A673 (cell line): ENCODE measurements at regions not wholly inside any gene's neighbourhood (a gene's known extent, or its start where the extent isn't known, plus 50 kb on each side); places are given as distances from the start of the nearest gene placed in this dataset.

Experiments
- BruUV-seq: library from RNA; stranded (reverse); fragments of 400-500 nt; replicated peaks from 2 replicates; lab custom pipeline; 2021; lab: Mats Ljungman, UMichigan
- CTCF ChIA-PET: fragments of 300-600 bp; sonication (Branson Sonifier 250); formaldehyde crosslinking; loops from one replicate; lab custom pipeline; 2022; ENCODE audit warnings: antibody characterized with exemption; lab: Charles Lee
- POLR2A ChIA-PET: fragments of 300-600 bp; sonication (Branson Sonifier 250); formaldehyde crosslinking; loops from one replicate; lab custom pipeline; 2022; ENCODE audit warnings: antibody characterized with exemption; ENCODE audit not compliant: low non-redundant PET; lab: Charles Lee
- DNase-seq: peaks from one replicate; pipeline ENCODE4 v3.0.0-alpha.2; 2015; ENCODE audit warnings: low spot score
- H3K27ac ChIP-seq: fragments of 200-600 bp; sonication (generic); 2 replicates; pipeline ENCODE4 v1.5.1; 2016; ENCODE audit warnings: mixed run types, low read depth, mild to moderate bottlenecking, mixed read lengths, antibody characterized with exemption, low read length; ENCODE audit not compliant: poor library complexity, severe bottlenecking
- H3K27me3 ChIP-seq: fragments of 200-600 bp; sonication (generic); replicated peaks from 2 replicates; pipeline ENCODE4 v1.6.1; 2017; ENCODE audit warnings: mixed run types, low read depth, mild to moderate bottlenecking, mixed read lengths, antibody characterized with exemption, low read length; ENCODE audit not compliant: insufficient read depth, poor library complexity
- H3K36me3 ChIP-seq: fragments of 200-600 bp; sonication (generic); 2 replicates; pipeline ENCODE4 v1.6.1; 2016; ENCODE audit warnings: mixed run types, mild to moderate bottlenecking, mixed read lengths, antibody characterized with exemption, low read length; ENCODE audit not compliant: insufficient read depth, poor library complexity, severe bottlenecking
- H3K4me1 ChIP-seq: fragments of 200-600 bp; sonication (generic); 2 replicates; pipeline ENCODE4 v1.6.1; 2017; ENCODE audit warnings: mixed run types, mild to moderate bottlenecking, mixed read lengths, antibody characterized with exemption, low read length; ENCODE audit not compliant: insufficient read depth, poor library complexity, severe bottlenecking
- H3K4me3 ChIP-seq: fragments of 200-600 bp; sonication (generic); 2 replicates; pipeline ENCODE4 v1.5.1; 2016; ENCODE audit warnings: low read depth, mixed run types, mild to moderate bottlenecking, mixed read lengths, low read length; ENCODE audit not compliant: poor library complexity, severe bottlenecking
- H3K9me3 ChIP-seq: fragments of 200-600 bp; sonication (generic); 2 replicates; pipeline ENCODE4 v1.6.1; 2016; ENCODE audit warnings: mixed run types, low read depth, mild to moderate bottlenecking, mixed read lengths, antibody characterized with exemption, low read length; ENCODE audit not compliant: poor library complexity, severe bottlenecking
- CTCF ChIP-seq: fragments of 300-800, 200-600 bp; sonication (generic); conservative IDR thresholded peaks from 2 replicates; pipeline ENCODE4 v1.5.1; 2017; ENCODE audit warnings: low read depth, mild to moderate bottlenecking, antibody characterized with exemption, low read length, moderate library complexity, mixed read lengths
- EZH2 ChIP-seq: fragments of 200-600 bp; sonication (generic); IDR thresholded peaks from 2 replicates; pipeline ENCODE4 v1.6.1; 2017; ENCODE audit warnings: borderline replicate concordance, low read depth, mild to moderate bottlenecking, mixed read lengths, antibody characterized with exemption, low read length; ENCODE audit not compliant: poor library complexity, severe bottlenecking
- intact Hi-C: fragments of 100-400 bp; cut with micrococcal nuclease; formaldehyde crosslinking; loops from one replicate; pipeline ENCODE4 v1.10.0; 2022; ENCODE audit not compliant: unreplicated experiment

DNA sequence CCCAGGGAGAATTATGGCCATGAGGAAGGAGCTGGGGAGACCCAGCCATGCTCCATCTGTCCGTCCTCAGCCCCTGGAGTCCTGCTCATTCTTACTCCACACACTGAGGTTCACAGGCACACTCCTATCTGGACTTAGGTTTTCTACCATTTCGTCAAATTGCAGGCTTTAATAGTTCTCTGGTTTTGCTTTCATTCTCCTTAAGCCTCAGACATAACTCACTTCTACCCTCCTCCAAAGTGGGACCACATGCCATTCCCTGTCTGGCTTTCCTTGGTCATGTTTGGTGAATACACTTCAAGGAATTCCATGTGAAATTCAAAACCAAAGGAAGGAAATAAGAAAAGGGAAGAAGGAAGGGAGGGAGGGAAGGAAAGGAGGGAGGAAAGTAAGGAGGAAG is 115.7 kb downstream of the CMPK2 start:
- no peak overlapping the region for H3K27ac ChIP-seq
- no peaks in the 10 kb centered on the region for H3K27me3 ChIP-seq
- intact Hi-C loops = no loop called here
- no peak for DNase-seq
- BruUV-seq = no TSS peak
- TF ChIP-seq EZH2 = no peak
- TF ChIP-seq CTCF = no peak
- POLR2A ChIA-PET = no interaction called here
- CTCF ChIA-PET = no interaction called here
- H3K4me1 ChIP-seq = peaks cover 2% of the 10 kb centered on the region
- H3K4me3 ChIP-seq = no peak overlapping the region
- no peaks in the 10 kb centered on the region for H3K9me3 ChIP-seq
- no peaks in the 10 kb centered on the region for H3K36me3 ChIP-seq

DNA sequence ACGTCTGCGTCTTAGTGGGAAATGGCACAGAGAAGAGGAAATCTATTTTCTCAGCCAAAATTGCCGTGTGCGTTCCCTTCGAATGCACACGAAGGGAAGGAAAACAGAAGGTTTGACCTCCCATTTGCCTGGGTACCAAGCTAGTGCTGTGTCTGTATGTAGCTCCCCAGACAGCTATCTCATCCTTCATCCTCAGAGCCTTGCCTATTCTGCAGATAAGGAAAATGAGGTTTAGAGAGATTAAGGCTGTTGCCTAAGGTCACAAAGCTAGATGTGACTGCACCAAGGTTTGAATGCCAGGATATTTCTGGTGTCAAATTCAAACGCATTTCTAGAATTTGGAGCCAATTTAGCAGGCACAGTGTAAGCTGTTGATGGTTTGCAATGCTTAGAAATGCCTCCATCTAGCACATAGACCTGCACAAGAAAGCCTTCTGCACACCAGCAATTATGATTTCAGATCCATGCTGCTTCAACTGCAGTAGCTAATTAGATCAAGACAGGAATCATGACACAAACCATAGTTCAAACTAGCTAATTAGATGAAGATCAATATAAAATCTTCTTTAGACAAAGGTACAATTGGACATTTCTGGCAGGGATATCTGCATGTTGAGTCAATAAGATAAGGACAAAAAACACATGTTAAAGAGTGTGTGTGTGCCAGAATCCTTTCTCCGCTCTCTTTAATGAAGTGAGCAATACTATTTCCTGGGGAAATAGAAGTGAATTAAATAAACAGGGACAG is 115.1 kb downstream of the CMPK2 start:
- H3K9me3 ChIP-seq = no peaks in the 10 kb centered on the region
- TF ChIP-seq CTCF = no peak
- no peak for TF ChIP-seq EZH2
- peak; percentile 21 for DNase-seq
- H3K27ac ChIP-seq = no peak overlapping the region
- no TSS peak for BruUV-seq
- peaks cover 2% of the 10 kb centered on the region for H3K4me1 ChIP-seq
- POLR2A ChIA-PET = no interaction called here
- CTCF ChIA-PET = no interaction called here
- no peaks in the 10 kb centered on the region for H3K27me3 ChIP-seq
- H3K4me3 ChIP-seq = no peak overlapping the region
- intact Hi-C loops = no loop called here
- no peaks in the 10 kb centered on the region for H3K36me3 ChIP-seq

DNA sequence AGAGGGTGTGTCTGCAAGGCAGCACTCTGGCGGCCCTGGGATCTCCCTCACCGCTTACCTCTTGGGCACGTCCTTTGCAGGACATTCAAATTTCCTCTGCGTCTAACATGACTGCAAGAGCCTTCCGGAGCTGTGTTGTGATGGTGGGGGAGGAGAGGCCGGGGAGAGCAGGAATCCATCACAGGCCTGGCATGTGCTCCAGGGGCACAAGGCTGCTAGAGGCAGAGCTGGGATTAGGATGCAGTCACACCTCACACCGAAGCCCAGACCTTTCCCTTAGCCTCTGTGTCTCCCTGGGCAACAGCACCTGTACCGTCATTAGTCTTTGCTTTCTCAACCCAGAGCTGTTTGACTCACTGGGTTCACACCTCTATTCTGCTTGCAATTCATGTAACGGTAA is 111.3 kb downstream of the CMPK2 start:
- Histone ChIP-seq H3K36me3 (no peaks in the 10 kb centered on the region), H3K27me3 (no peaks in the 10 kb centered on the region), H3K4me1 (peaks cover 2% of the 10 kb centered on the region), H3K27ac (no peak overlapping the region), H3K9me3 (no peaks in the 10 kb centered on the region), H3K4me3 (no peak overlapping the region)
- no peak for TF ChIP-seq EZH2
- TF ChIP-seq CTCF = no peak
- no TSS peak for BruUV-seq
- DNase-seq = no peak
- intact Hi-C loops = no loop called here
- ChIA-PET POLR2A (no interaction called here), CTCF (no interaction called here)
